ENCODE measurements at regions not wholly inside any gene's neighbourhood (a gene's known extent, or its start where the extent isn't known, plus 50 kb on each side); places are given as distances from the start of the nearest gene placed in this dataset.
"Not testable (repeated sequence)": the region's sequence is repeated elsewhere in the genome, so short reads cannot be mapped to it uniquely, and the experiment has no call there.

- DNase-seq (ENCODE audit: low read depth): no peak
Observed at GRCh38 chr6:25124216-25124715, 154.9 kb upstream of the CARMIL1 start.

- no peak for DNase-seq (ENCODE audit: low read depth)
Observed at GRCh38 chr6:25125736-25126135, 153.4 kb upstream of the CARMIL1 start.

GRCh38 chr6:25127076-25127837 is 151.9 kb upstream of the CARMIL1 start:
- no peak for DNase-seq (ENCODE audit: low read depth)

- no peak for DNase-seq (ENCODE audit: low read depth)
Observed at GRCh38 chr6:25130518-25130917, 148.7 kb upstream of the CARMIL1 start.

GRCh38 chr6:25132934-25133333 is 146.2 kb upstream of the CARMIL1 start:
- DNase-seq (ENCODE audit: low read depth): no peak

- no peak for DNase-seq (ENCODE audit: low read depth)
Observed at GRCh38 chr6:25133568-25133967, 145.6 kb upstream of the CARMIL1 start.

- no peak for DNase-seq (ENCODE audit: low read depth)
Observed at GRCh38 chr6:25136854-25137253, 142.3 kb upstream of the CARMIL1 start.

- DNase-seq (ENCODE audit: low read depth): no peak
Observed at GRCh38 chr6:25137480-25137879, 141.7 kb upstream of the CARMIL1 start.

- DNase-seq (ENCODE audit: low read depth): no peak
Observed at GRCh38 chr6:25137916-25138232, 141.3 kb upstream of the CARMIL1 start.

- DNase-seq (ENCODE audit: low read depth): peak; percentile 7
Observed at GRCh38 chr6:25138233-25138933, 140.8 kb upstream of the CARMIL1 start.

- no peak for DNase-seq (ENCODE audit: low read depth)
Observed at GRCh38 chr6:25138934-25139415, 140.2 kb upstream of the CARMIL1 start.

- DNase-seq (ENCODE audit: low read depth): not testable (repeated sequence)
Observed at GRCh38 chr6:25139608-25140007, 139.6 kb upstream of the CARMIL1 start.

- DNase-seq (ENCODE audit: low read depth): no peak
Observed at GRCh38 chr6:25142506-25142905, 136.7 kb upstream of the CARMIL1 start.

- DNase-seq (ENCODE audit: low read depth): no peak
Observed at GRCh38 chr6:25144919-25145318, 134.3 kb upstream of the CARMIL1 start.

GRCh38 chr6:25147223-25147622 is 132.0 kb upstream of the CARMIL1 start:
- DNase-seq (ENCODE audit: low read depth): no peak

- no peak for DNase-seq (ENCODE audit: low read depth)
Observed at GRCh38 chr6:25150031-25150430, 129.1 kb upstream of the CARMIL1 start.

- no peak for DNase-seq (ENCODE audit: low read depth)
Observed at GRCh38 chr6:25150863-25151262, 128.3 kb upstream of the CARMIL1 start.

- no peak for DNase-seq (ENCODE audit: low read depth)
Observed at GRCh38 chr6:25153079-25153478, 126.1 kb upstream of the CARMIL1 start.

GRCh38 chr6:25154034-25154596 is 125.1 kb upstream of the CARMIL1 start:
- DNase-seq (ENCODE audit: low read depth): no peak

GRCh38 chr6:25155211-25155610 is 124.0 kb upstream of the CARMIL1 start:
- DNase-seq (ENCODE audit: low read depth): no peak

- no peak for DNase-seq (ENCODE audit: low read depth)
Observed at GRCh38 chr6:25156123-25156522, 123.1 kb upstream of the CARMIL1 start.

- DNase-seq (ENCODE audit: low read depth): no peak
Observed at GRCh38 chr6:25157183-25157582, 122.0 kb upstream of the CARMIL1 start.

- no peak for DNase-seq (ENCODE audit: low read depth)
Observed at GRCh38 chr6:25157842-25158241, 121.3 kb upstream of the CARMIL1 start.
